NCI-H146 (cell line): ENCODE measurements at regions not wholly inside any gene's neighbourhood (a gene's known extent, or its start where the extent isn't known, plus 50 kb on each side); places are given as distances from the start of the nearest gene placed in this dataset.
"Not testable (repeated sequence)": the region's sequence is repeated elsewhere in the genome, so short reads cannot be mapped to it uniquely, and the experiment has no call there.

Experiments
- DNase-seq: peaks from one replicate; lab custom pipeline; 2025; lab: John Stamatoyannopoulos, UW

DNA sequence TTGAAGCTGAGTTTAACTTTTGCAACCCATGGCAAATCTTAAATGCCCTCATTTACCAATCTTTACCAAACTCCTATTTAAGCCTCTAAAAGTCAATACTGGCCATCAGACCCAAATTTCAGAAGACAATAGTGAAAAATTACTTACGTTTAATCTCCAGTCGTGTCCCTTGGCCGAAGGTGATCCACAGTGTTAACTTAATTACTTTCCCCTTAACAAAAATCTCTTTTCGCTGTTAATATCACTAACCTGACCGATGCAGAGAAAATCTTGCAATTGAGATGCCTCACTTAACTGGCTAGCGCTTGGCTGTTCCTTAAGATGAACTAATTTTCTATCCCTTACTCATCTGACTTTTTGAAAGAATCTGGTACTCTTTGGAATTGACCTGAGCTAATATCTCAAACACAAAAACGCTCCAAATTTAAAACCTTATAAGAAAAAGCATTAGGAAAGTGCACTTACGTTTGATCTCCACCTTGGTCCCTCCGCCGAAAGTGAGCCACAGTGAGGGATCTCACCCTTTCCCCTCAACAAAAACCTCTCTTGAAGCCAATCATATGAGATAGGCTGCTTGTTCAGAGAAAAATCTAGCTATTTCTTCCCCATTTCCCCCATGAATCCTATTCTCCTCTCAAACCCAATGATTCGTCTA is 169.1 kb downstream of the RPIA start:
- DNase-seq, result no peak

DNA sequence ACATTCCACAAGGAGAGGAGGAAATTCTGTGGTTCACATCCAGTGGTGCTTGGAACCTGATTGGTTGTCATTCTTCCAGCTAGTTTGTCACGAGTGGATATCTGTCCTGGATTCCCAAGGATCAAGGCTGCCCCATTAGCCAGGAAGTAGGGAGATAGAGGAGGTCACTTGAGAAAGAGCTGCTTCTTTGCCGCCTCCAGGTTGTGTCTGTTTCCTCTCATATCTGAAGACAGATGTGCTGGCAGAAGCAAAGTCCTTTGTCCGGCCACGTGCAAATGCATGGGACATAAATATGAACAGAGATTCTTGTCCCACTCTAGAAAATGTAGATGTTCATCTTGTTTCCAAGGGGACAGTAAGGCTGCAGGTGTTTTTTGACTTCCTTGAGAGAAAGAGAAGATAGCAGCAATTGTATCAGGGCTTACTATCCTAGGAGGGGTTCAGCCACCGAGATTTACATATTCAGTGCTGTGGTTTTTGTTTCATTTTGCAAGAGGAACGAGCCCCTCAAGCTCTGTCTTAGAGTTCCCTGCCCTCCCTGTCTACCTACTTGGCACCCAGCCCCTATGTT is 174.4 kb downstream of the RPIA start:
- DNase-seq, result no peak

DNA sequence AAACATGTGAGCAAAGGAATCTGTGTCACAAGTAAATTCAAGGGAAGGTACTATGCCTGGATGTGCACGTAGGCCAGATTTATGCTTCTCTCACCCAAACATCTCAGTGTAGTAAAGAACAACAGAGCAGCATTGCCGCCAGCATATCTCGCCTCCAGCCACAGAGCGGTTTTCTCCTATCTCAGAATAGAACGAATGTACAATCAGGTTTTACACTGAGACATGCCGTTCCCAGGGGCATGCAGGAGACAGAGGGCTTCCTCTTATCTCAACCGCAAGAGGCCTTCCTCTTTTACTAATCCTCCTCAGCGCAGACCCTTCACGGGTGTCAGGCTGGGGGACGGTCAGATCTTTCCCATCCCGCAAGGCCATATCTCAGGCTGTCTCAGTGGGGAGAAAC is 175.3 kb downstream of the RPIA start:
- no peak for DNase-seq

DNA sequence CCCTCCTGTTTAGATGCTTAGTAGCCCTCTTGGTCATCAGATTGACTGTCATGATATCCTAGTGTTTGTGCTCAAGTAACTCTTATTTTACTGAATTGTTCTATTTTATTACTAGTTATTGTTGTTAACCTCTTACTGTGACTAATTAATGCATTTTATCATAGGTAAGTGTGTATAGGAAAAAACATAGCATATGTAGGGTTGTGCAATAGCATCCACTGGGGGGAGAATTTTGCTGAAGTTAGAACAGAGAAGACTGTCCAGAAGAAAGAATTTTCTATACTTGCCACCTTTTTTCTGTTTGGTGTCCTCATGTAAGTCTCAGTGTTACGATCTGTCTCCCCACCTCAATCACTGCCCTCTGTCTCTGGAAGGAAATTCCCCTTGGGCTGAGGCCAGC is 177.4 kb downstream of the RPIA start:
- no peak for DNase-seq

DNA sequence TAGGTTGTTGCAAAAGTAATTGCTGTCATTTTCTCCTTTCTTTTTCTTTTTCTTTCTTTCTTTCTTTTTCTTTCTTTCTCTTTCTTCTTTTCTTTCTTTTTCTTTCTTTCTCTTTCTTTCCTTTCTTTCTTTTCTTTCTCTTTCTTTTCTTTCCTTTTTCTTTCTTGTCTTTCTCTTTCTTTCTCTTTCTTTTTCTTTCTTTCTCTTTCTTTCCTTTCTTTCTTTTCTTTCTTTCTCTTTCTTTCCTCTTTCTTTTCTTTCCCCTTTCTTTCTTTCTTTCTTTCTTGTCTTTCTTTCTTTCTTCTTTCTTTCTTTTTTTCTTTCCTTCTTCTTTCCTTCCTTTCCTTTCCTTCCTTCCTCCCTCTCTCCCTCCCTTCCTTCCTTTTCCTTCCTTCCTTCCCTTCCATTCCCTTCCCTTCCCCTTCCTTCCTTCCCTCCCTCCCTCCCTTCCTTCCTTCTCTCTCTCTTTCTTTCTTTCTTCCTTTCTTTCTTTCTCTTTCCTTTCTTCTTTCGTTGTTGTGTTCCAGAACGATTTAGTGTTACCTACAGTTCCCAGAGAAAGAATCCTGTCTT is 178.9 kb downstream of the RPIA start:
- no peak for DNase-seq

DNA sequence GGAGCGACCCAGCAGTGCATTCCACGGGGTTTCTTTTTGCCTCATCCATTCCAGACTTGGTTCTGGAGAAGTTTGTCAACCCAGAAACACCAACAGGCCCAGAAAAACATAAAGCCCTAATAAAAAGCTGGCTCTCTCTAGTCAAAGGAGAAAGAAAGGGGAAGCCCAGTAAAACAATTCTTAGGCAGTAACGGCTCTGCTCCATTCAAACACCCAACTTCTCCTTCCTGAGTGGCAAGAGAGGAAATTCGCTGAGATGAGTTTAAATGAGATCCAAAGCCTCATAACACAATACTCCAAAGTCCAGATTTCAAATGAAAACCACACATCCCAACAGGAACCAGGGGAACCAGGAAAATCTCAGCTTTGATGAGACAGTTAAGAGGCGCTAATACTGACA is 179.9 kb downstream of the RPIA start:
- DNase-seq, result no peak

DNA sequence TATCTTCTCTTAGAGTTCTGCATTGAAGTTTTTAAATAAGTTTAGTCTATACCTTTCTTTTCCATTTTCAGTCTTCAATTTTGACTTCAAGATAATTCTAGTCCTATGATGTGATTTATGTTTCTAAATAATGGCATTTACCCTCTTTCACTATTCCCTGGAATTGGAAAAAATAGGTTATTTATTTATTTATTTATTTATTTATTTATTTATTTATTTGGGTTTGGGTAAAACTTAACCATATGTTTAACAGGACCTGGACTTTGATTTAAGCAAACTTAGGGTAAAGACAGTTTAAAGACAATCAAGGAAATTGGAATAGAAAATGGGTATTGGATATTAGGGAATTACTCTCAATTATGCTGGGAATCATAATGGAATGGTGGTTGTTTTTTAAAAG is 182.1 kb downstream of the RPIA start:
- no peak for DNase-seq

DNA sequence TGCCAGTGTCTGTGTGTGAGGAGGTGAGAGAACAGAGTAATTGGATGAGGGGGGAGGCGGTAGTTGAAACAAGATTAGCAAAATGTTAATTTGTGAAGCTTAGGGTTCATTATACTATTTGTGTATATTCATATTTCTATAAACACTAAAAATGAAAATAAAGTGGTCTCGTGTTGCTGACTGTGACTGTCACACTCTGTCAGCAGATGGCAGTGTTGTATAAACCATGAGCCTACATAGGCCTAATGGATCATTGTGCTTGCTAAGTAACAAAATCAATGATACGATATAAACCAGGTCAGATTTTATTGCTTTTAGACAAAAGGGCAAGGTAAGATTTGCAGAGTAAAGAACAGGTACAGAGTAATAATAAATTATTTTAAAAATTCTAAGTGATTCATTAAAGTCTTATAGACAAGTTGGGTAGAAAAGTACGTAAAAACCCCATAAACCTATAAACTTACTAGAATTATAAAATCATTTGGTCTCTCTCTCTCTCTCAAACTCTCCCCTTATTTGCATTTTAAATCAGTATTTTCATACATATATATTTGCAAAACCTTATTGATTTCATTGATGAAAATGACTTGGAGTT is 182.7 kb downstream of the RPIA start:
- peak; percentile 40 for DNase-seq

DNA sequence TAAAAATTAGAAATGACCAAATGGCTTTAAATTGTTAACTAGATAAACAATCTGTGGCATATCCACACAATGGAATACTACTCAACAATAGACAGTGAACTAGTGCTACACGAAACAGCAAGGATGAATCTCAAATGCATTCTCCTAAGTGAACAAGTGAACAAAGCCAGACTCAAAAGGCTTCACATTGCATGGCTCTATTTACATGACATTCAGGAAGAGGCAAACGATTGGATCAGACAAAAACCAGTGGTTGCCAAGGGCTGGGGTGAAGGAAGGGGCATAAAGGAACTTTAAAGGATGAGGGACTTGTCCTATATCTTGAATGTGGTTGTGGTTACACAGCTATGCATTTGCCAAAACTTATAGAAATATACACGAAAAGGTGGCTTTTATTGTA is 184.3 kb downstream of the RPIA start:
- DNase-seq, result no peak

DNA sequence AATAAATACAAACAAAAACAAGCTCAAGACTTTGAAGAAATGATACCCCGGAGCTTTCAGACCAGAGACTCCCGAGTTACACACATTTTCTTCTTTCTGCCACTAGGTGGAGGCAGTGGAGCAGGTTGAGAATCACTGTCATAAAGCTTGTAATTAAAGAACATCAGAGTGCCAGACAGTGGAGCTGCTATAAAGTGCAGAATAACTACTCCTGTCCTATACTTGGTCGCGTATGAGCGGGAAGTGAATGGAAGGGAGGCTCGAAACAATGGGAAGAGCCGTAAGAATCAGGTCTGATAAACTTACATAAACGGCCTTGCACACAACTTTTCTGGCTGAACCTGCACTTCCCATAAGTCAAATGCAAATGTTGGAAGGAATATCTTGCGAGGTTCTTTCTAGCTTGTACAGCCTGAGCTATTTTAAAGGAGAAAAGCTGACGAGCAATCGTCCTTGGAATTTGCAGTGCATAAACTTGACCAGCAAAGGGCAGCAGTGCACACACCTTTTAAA is 189.0 kb downstream of the RPIA start:
- DNase-seq, result peak; percentile 64

DNA sequence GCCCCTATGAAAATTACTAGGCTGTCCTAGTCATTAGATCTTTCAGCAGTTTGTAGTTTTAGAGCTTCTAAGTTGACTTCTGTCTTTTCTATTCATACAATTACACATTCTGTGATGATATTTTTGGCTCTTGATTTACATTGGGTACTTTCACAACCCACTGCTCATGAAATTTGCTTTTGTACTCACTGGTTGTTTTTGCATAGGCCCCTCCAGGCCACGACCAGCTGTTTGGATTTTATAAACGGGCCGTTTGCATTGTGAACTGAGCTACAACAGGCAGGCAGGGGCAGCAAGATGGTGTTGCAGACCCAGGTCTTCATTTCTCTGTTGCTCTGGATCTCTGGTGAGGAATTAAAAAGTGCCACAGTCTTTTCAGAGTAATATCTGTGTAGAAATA is 193.8 kb downstream of the RPIA start:
- DNase-seq, result no peak

DNA sequence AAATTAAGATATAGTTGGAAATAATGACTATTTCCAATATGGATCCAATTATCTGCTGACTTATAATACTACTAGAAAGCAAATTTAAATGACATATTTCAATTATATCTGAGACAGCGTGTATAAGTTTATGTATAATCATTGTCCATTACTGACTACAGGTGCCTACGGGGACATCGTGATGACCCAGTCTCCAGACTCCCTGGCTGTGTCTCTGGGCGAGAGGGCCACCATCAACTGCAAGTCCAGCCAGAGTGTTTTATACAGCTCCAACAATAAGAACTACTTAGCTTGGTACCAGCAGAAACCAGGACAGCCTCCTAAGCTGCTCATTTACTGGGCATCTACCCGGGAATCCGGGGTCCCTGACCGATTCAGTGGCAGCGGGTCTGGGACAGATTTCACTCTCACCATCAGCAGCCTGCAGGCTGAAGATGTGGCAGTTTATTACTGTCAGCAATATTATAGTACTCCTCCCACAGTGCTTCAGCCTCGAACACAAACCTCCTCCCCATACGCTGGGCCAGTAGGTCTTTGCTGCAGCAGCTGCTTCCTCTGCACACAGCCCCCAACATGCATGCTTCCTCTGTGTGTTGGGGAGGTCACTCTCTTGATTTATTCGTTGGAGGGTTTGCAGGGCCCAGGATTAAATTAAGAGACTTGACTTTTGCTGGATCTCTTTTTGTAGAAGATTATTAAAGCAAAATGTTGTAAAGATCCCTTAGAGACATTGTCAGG is 194.4 kb downstream of the RPIA start:
- DNase-seq, result no peak

DNA sequence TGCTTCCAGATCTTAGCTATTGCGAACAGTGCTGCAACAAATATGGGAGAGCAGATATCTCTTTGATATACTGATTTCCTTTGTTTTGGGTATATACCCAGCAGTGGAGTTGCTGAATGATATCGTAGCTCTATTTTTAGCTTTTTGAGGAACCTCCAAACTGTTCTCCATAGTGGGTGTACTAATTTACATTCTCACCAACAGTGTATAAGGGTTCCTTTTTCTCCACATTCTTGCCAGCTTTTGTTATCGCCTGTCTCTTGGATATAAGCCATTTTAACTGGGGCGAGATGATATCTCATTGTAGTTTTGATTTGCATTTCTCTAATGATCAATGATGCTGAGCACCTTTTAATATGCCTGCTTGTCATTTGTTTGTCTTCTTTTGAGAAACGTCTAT is 196.0 kb downstream of the RPIA start:
- not testable (repeated sequence) for DNase-seq

DNA sequence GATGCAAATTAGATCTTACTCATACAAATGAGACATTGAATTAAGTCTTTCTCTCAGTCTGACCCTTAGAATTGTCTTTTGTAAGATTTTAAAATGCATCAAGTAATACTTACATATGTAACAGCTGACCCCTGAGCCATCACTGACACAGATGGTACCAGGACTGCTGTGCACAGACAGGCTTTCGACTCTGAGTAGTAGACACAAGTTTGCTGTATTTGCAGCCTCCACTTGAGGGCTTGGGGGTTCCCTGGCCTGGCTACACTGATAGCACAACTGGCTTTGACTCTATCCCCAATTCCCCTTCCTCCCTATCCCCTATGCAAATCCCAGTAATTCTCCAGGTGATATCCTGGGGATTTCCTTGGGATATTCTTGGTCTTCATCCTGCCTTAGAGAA is 200.7 kb downstream of the RPIA start:
- no peak for DNase-seq

DNA sequence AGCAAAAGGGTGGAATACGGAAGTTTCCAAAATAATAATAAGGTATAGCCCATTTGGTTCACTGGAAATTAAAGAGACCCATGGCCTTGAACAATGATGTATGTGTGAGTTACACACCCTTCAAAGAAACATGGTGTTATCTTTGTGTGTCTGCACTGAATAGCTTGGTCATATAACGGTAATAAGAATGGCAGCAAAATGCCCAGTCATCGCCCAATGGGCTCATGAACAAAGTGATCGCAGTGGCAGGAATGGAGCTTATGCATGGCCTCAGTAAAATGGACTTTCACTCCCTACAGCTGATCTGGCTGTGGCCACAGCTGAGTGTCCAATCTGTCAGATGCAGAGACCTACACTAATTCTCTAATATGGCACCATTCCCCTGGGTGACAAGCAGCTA is 201.3 kb downstream of the RPIA start:
- no peak for DNase-seq

DNA sequence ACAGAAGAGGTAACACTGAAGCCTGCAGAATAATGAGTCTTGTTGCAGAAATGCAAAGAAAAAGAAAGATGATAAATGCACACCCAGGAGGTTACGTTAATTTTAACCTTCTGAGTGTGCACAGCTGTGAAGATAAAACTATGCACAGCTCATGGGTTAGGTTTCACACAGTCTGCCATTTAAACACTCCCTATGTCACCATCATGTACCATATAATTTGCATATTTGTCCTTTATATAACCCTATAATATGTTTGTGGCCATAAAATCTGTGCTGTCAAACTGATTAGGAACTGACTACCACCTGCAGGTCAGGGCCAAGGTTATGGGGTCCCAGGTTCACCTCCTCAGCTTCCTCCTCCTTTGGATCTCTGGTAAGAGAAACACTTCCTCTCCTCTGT is 205.5 kb downstream of the RPIA start:
- peak; percentile 26 for DNase-seq

DNA sequence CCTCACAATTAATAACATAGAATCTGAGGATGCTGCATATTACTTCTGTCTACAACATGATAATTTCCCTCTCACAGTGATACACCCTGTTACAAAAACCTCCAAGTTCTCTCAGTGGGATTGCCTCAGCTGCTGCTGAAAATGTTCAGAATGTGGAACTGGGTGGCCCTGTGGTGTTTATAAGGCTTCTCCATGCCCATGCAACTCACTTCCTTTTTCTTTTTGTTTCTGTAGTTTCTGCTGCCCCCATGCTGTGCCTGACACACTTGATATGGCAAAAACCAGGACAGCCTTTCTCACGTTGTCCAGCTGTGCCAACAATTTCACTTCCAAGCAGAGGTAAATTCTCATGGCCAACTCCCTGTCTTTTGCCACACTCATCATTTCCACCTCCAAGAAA is 206.2 kb downstream of the RPIA start:
- DNase-seq, result peak; percentile 36

DNA sequence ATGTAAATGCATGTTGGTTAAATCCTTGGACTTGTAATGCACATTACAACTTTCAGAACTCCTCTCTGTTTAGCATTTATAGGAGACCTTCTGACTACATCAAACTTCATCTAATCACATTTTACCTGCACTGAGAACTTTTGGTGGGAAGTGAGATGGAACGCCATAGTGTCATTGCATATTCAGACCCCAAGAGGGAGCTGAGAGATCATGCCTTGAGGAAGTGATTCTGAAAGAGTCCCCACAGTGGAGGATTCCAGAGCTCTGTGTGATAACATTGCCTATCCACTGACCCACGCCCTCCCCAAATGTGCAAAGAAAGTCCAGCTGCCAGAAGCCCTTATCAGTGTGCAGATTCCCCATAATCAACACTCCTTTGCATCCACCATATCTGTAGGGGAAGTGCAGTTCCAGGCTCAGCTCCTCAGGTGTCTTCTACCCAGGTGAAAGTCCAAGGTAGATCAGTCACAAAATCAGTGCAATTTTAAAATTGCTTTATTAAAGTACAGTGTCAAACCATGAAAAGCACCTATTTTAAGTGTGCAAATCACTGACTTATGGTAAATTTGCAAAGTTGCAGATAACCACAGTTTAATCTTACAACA is 212.4 kb downstream of the RPIA start:
- DNase-seq, result peak; percentile 40

DNA sequence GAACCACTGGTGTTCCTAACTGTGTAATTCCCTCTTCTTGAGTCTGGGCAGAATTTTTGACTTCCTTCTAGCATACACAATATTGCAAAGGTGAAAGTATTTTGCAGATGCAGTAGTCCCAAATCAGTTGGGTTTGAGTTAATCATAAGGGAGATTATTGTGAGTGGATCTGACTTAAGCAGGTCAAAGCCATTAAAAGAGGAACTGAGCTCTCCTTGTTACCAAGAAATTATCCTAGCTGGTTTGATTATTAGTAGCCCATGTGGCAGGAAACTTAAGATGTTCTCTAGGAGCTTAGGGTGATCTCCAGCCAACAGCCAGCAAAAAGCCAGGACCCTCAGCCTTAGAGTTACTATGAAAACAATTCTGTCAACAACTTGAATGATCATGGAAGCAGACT is 221.8 kb downstream of the RPIA start:
- no peak for DNase-seq

DNA sequence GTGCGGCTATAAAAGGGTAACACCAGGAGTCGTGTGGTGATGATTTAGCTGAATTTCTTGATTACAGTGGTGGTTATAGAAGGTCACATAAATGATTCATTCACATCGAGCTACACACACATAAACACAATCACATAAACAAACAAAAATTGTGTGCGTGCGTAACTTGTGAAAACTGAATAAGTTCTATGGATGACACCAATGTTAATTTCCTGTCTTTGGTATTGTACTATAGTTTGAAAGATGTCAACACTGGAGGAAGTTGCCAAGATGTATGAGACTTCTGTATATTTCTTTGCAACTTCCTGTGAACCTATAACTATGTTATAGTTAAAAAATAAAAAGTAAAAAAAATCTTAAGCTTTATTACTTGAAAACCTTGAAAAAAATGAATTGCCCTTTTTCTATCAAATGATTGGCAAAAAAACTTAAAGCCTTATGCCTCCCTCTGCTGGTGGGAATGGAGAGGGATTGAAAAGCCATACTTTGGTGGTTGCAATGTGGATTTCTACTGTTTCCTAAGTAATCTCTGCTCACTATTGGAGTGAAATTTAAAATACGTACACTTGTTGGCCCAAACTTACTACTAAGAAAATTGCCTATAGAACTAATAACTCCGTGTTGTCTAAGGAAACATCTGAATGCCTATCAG is 227.7 kb downstream of the RPIA start:
- DNase-seq, result peak; percentile 2

DNA sequence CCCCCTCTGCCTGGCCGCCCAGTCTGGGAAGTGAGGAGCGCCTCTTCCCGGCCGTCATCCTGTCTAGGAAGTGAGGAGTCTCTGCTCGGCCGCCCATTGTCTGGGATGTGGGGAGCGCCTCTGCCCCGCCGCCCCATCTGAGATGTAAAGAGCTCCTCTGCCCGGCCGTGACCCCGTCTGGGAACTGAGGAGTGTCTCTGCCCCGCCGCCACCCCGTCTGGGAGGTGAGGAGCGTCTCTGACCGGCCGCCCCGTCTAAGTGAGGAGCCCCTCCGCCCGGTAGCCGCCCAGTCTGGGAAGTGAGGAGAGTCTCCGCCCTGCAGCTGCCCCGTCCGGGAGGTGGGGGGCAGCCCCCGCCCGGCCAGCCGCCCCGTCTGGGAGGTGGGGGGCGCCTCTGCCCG is 228.9 kb downstream of the RPIA start:
- DNase-seq, result not testable (repeated sequence)

DNA sequence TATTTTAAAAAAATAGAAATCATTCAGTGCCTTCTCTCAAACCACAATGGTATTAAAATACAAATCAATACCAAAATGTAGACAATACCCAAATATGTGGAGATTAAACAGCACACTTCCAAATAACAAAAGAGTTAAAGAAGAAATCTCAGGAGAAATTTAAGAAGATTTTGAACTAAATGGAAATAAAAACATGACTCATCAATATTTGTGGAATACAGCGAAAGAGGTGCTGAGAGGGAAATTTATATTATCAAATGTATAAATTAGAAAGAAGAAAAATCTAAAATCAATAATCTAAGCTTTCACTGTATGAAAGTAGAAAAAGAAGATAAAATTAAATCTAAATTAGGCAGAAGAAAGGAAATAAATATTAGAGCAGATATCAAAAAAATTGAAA is 233.1 kb downstream of the RPIA start:
- no peak for DNase-seq
